ENCODE measurements at regions not wholly inside any gene's neighbourhood (a gene's known extent, or its start where the extent isn't known, plus 50 kb on each side); places are given as distances from the start of the nearest gene placed in this dataset.

DNA sequence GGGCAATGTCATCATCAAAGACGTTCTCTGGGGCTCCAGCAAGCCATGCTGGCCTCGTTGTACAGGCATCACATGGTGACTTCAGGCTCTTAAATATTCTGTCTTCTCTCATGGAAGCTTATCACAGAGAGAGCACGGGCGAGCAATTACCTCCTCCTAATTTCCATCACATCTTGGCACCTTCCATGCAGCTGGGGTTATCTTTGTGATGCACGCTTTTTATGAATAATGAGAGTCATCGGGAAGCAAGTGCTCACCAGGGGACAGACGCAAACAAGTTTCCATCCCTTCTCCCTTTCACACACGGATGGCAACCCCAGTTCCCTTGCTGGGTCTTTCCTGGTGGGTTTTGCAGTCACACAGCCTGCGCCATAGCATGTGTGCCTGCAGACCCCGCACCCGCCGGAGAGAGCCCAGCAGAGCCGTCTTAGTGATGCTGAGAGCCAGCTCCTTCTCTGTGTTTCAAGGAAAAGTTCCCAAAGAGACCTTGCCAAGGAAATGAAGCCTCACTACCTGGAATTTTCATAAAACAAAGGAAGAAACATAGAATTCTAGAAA, 116.3 kb upstream of the AFDN start:
- Histone ChIP-seq H3K9me3 (no peaks in the 10 kb centered on the region), H3K4me1 (no peaks in the 10 kb centered on the region), H3K4me3 (no peak overlapping the region), H3K27ac (no peak overlapping the region), H3K4me2 (no peak overlapping the region)
- ATAC-seq (no peak), FAIRE-seq (no peak), DNase-seq (ENCODE audit: low read depth in 1 of 2, low spot score in 1 of 2) (no peak)
- WGBS (ENCODE audit: missing lambda C conversion rate), result 52% methylated on average over 13 of the region's 13 CpGs
- ChIA-PET CTCF (no interaction called here), POLR2A (no interaction called here)
- TF ChIP-seq HEYL (CRISPR knock-in tag; IDR thresholded peaks at IDR 0.05), result no peak
- TF ChIP-seq, protein P1, sequence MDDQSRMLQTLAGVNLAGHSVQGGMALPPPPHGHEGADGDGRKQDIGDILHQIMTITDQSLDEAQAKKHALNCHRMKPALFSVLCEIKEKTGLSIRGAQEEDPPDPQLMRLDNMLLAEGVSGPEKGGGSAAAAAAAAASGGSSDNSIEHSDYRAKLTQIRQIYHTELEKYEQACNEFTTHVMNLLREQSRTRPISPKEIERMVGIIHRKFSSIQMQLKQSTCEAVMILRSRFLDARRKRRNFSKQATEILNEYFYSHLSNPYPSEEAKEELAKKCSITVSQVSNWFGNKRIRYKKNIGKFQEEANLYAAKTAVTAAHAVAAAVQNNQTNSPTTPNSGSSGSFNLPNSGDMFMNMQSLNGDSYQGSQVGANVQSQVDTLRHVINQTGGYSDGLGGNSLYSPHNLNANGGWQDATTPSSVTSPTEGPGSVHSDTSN (IDR thresholded peaks at IDR 0.05), result no peak
- TF ChIP-seq KDM1A (IDR thresholded peaks at IDR 0.05; ENCODE audit: low read depth), result no peak
- no peak for TF ChIP-seq ZNF302 (CRISPR knock-in tag; IDR thresholded peaks at IDR 0.05)
- TF ChIP-seq REST (IDR thresholded peaks at IDR 0.05), result no peak

DNA sequence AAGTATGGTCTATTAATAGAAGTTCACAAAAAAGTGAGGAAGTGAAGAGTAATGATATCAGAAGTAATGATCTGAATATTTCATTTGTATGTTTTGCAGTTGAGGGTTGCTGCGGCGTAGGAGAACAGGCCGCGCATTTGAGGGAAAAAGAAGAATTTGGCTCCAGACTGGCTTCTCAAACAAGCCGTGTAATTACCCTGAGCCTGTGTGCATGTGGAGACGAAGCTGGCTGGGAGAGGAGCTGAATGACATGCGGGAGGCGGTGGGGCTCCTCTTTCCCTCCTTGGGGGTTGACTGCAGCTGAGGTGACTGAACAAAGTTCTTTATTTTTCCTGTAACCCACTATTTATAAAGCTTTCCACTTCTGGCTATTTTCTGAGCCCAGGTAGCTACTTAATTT, 115.5 kb upstream of the AFDN start:
- 84% methylated on average over 8 of the region's 8 CpGs for WGBS (ENCODE audit: missing lambda C conversion rate)
- ATAC-seq, result no peak
- no peak for TF ChIP-seq RAD21 (conservative IDR thresholded peaks at IDR 0.05 in 1 of 2, IDR thresholded peaks at IDR 0.05 in 1 of 2)
- no peak for TF ChIP-seq POLR2AphosphoS2 (conservative IDR thresholded peaks at IDR 0.05; ENCODE audit: low read length)
- no peak for TF ChIP-seq MAFK (IDR thresholded peaks at IDR 0.05; ENCODE audit: partially characterized antibody)
- TF ChIP-seq RARB (CRISPR knock-in tag; IDR thresholded peaks at IDR 0.05), result no peak
- TF ChIP-seq MAZ (IDR thresholded peaks at IDR 0.05; ENCODE audit: borderline replicate concordance, low read depth, low read length), result no peak
- no peak for TF ChIP-seq ZSCAN20 (CRISPR knock-in tag; IDR thresholded peaks at IDR 0.05)
- TF ChIP-seq, protein P2, sequence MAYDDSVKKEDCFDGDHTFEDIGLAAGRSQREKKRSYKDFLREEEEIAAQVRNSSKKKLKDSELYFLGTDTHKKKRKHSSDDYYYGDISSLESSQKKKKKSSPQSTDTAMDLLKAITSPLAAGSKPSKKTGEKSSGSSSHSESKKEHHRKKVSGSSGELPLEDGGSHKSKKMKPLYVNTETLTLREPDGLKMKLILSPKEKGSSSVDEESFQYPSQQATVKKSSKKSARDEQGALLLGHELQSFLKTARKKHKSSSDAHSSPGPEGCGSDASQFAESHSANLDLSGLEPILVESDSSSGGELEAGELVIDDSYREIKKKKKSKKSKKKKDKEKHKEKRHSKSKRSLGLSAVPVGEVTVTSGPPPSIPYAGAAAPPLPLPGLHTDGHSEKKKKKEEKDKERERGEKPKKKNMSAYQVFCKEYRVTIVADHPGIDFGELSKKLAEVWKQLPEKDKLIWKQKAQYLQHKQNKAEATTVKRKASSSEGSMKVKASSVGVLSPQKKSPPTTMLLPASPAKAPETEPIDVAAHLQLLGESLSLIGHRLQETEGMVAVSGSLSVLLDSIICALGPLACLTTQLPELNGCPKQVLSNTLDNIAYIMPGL (CRISPR knock-in tag; IDR thresholded peaks at IDR 0.05; ENCODE audit: borderline replicate concordance), result no peak
- no peak for TF ChIP-seq HOXB5 (CRISPR knock-in tag; IDR thresholded peaks at IDR 0.05)
- TF ChIP-seq EHF (CRISPR knock-in tag; IDR thresholded peaks at IDR 0.05), result no peak
- no peak for TF ChIP-seq CBX8 (IDR thresholded peaks at IDR 0.05)
- TF ChIP-seq TFCP2L1 (CRISPR knock-in tag; IDR thresholded peaks at IDR 0.05), result no peak
- TF ChIP-seq ZFP36 (IDR thresholded peaks at IDR 0.05; ENCODE audit: borderline replicate concordance, partially characterized antibody), result no peak
- TF ChIP-seq ESRRA (IDR thresholded peaks at IDR 0.05; ENCODE audit: borderline replicate concordance, low read length), result no peak
- no peak for TF ChIP-seq GATA3 (IDR thresholded peaks at IDR 0.05; ENCODE audit: borderline replicate concordance)
- no peak for TF ChIP-seq JUNB (IDR thresholded peaks at IDR 0.05)
- no peak for TF ChIP-seq USF2 (IDR thresholded peaks at IDR 0.05)
- CTCF ChIA-PET, result no interaction called here
- FAIRE-seq, result no peak
- no peak overlapping the region for H3K27ac ChIP-seq
- no peaks in the 10 kb centered on the region for H3K4me1 ChIP-seq
- no peaks in the 10 kb centered on the region for H3K9me3 ChIP-seq
- H3K4me2 ChIP-seq, result no peak overlapping the region
- H3K4me3 ChIP-seq, result no peak overlapping the region
- POLR2A ChIA-PET, result no interaction called here
- DNase-seq (ENCODE audit: low read depth in 1 of 2, low spot score in 1 of 2), result no peak
